Keratinocyte (primary cell): ENCODE measurements at regions not wholly inside any gene's neighbourhood (a gene's known extent, or its start where the extent isn't known, plus 50 kb on each side); places are given as distances from the start of the nearest gene placed in this dataset.

ENCODE experiments used
- DNase-seq: peaks from one replicate; pipeline ENCODE4 v3.0.0-alpha.2; 2011; ENCODE audit warnings: low read depth, missing footprints, low spot score
- FAIRE-seq: peaks from 2 replicates; lab custom pipeline; 2011; peaks lifted over from hg19 to GRCh38; lab: Jason Lieb, UNC
- H2AFZ ChIP-seq: 2 replicates; pipeline ENCODE4 v1.6.0; 2012; ENCODE audit warnings: low read length, control low read depth, inconsistent platforms; ENCODE audit not compliant: control insufficient read depth
- H3K27ac ChIP-seq: 2 replicates; pipeline ENCODE4 v1.5.1; 2011; ENCODE audit warnings: low read length; ENCODE audit not compliant: control insufficient read depth, insufficient read depth
- H3K27me3 ChIP-seq: 3 replicates; pipeline ENCODE4 v1.6.0; 2011; ENCODE audit warnings: low read length; ENCODE audit not compliant: control insufficient read depth, insufficient read depth; ENCODE audit errors: extremely low read depth
- H3K36me3 ChIP-seq, 2 experiments: 2 replicates in 1 of 2; 3 replicates in 1 of 2; pipeline ENCODE4 v1.5.1; 2011; ENCODE audit warnings: low read length in 2 of 2, mild to moderate bottlenecking in 1 of 2; ENCODE audit not compliant: control insufficient read depth in 2 of 2, insufficient read depth in 2 of 2; ENCODE audit errors: extremely low read depth in 1 of 2
- H3K4me1 ChIP-seq: 3 replicates; pipeline ENCODE4 v1.5.1; 2011; ENCODE audit warnings: low read length; ENCODE audit not compliant: control insufficient read depth, insufficient read depth; ENCODE audit errors: extremely low read depth
- H3K4me2 ChIP-seq: 3 replicates; pipeline ENCODE4 v1.6.0; 2011; ENCODE audit warnings: low read depth, low read length; ENCODE audit not compliant: control insufficient read depth, insufficient read depth; ENCODE audit errors: extremely low read depth
- H3K4me3 ChIP-seq, 3 experiments: fragments of 200-600 bp in 1 of 3; sonication (generic) in 1 of 3; 2 replicates in 2 of 3; 3 replicates in 1 of 3; pipeline ENCODE4 v1.5.1; 2011 to 2016; ENCODE audit warnings: low read length in 3 of 3, mild to moderate bottlenecking in 3 of 3, control low read depth in 2 of 3, inconsistent platforms in 1 of 3, low read depth in 1 of 3, mixed read lengths in 1 of 3, mixed run types in 1 of 3, moderate library complexity in 1 of 3; ENCODE audit not compliant: control insufficient read depth in 2 of 3, insufficient read depth in 2 of 3; ENCODE audit errors: extremely low read depth in 1 of 3
- H3K79me2 ChIP-seq: 2 replicates; pipeline ENCODE4 v1.6.0; 2012; ENCODE audit warnings: low read length; ENCODE audit not compliant: control insufficient read depth, insufficient read depth
- H3K9ac ChIP-seq: 3 replicates; pipeline ENCODE4 v1.6.0; 2011; ENCODE audit warnings: low read length; ENCODE audit not compliant: control insufficient read depth, insufficient read depth; ENCODE audit errors: extremely low read depth
- H3K9me1 ChIP-seq: 3 replicates; pipeline ENCODE4 v1.6.0; 2011; ENCODE audit warnings: low read length; ENCODE audit not compliant: control insufficient read depth, insufficient read depth; ENCODE audit errors: extremely low read depth
- H3K9me3 ChIP-seq: 2 replicates; pipeline ENCODE4 v1.5.1; 2012; ENCODE audit warnings: low read depth, low read length; ENCODE audit not compliant: control insufficient read depth
- H4K20me1 ChIP-seq: 3 replicates; pipeline ENCODE4 v1.6.0; 2011; ENCODE audit warnings: low read length; ENCODE audit not compliant: control insufficient read depth, insufficient read depth; ENCODE audit errors: extremely low read depth
- CTCF ChIP-seq, 3 experiments: IDR thresholded peaks in 1 of 3; conservative IDR thresholded peaks in 1 of 3; optimal IDR thresholded peaks in 1 of 3; 2 replicates in 2 of 3; 3 replicates in 1 of 3; pipeline versions ENCODE3 to v1.5.1; 2011; ENCODE audit warnings: low read length in 3 of 3, mild to moderate bottlenecking in 3 of 3, moderate library complexity in 2 of 3, control low read depth in 1 of 3, inconsistent platforms in 1 of 3; ENCODE audit not compliant: insufficient read depth in 2 of 3; ENCODE audit errors: extremely low read depth in 1 of 3
- EZH2 ChIP-seq: IDR thresholded peaks from one replicate; pipeline ENCODE4 v1.6.1; 2012; ENCODE audit warnings: inconsistent platforms, mild to moderate bottlenecking, low read length, moderate library complexity
- dilution Hi-C: fragments of 300-500 bp; cut with MboI; formaldehyde crosslinking; loops from one replicate; pipeline ENCODE4 v1.7.0; 2020; ENCODE audit warnings: low sequenced_read_pairs; ENCODE audit not compliant: extremely low pct_ligation_motif_present

GRCh38 chr9:82467436-82467835 lies 478.9 kb downstream of the SPATA31D1 start:
- TF ChIP-seq CTCF (optimal IDR thresholded peaks at IDR 0.05 in 1 of 3, IDR thresholded peaks at IDR 0.05 in 1 of 3, conservative IDR thresholded peaks at IDR 0.05 in 1 of 3; ENCODE audit: extremely low read depth in 1 of 3, insufficient read depth in 2 of 3, low read length in 3 of 3) = no peak
- TF ChIP-seq EZH2 = no peak
- Histone ChIP-seq H3K4me2 (no peak overlapping the region), H3K36me3 (no peaks in the 10 kb centered on the region), H3K27me3 (no peaks in the 10 kb centered on the region), H4K20me1 (no peaks in the 10 kb centered on the region), H3K4me1 (no peaks in the 10 kb centered on the region), H2AFZ (peak overlapping the region; percentile 10), H3K9me3 (no peaks in the 10 kb centered on the region), H3K4me3 (no peak overlapping the region), H3K9me1 (no peaks in the 10 kb centered on the region), H3K79me2 (no peaks in the 10 kb centered on the region), H3K9ac (no peak overlapping the region), H3K27ac (no peak overlapping the region)
- DNase-seq = no peak
- dilution Hi-C loops = no loop called here
- FAIRE-seq = no peak

GRCh38 chr9:82474235-82474634 lies 485.7 kb downstream of the SPATA31D1 start:
- Histone ChIP-seq H3K4me3 (no peak overlapping the region), H3K4me1 (no peaks in the 10 kb centered on the region), H3K9me3 (no peaks in the 10 kb centered on the region), H3K4me2 (no peak overlapping the region), H3K27ac (no peak overlapping the region), H3K9me1 (no peaks in the 10 kb centered on the region), H2AFZ (no peak overlapping the region), H4K20me1 (no peaks in the 10 kb centered on the region), H3K79me2 (no peaks in the 10 kb centered on the region), H3K9ac (no peak overlapping the region), H3K36me3 (no peaks in the 10 kb centered on the region), H3K27me3 (no peaks in the 10 kb centered on the region)
- no peak for DNase-seq
- dilution Hi-C loops = no loop called here
- FAIRE-seq = no peak
- no peak for TF ChIP-seq EZH2
- TF ChIP-seq CTCF (optimal IDR thresholded peaks at IDR 0.05 in 1 of 3, IDR thresholded peaks at IDR 0.05 in 1 of 3, conservative IDR thresholded peaks at IDR 0.05 in 1 of 3; ENCODE audit: extremely low read depth in 1 of 3, insufficient read depth in 2 of 3, low read length in 3 of 3) = no peak
